ENCODE measurements at regions not wholly inside any gene's neighbourhood (a gene's known extent, or its start where the extent isn't known, plus 50 kb on each side); places are given as distances from the start of the nearest gene placed in this dataset.

- no peak for TF ChIP-seq CTCF (IDR thresholded peaks at IDR 0.05; ENCODE audit: low read depth, low read length)
- no peak for TF ChIP-seq MAX (IDR thresholded peaks at IDR 0.05; ENCODE audit: low read depth, low read length)
These were observed 97.4 kb downstream of the LLPH start for GRCh38 chr12:66033151-66033550.
